Caco-2 (cell line): ENCODE measurements at regions not wholly inside any gene's neighbourhood (a gene's known extent, or its start where the extent isn't known, plus 50 kb on each side); places are given as distances from the start of the nearest gene placed in this dataset.

Source experiments
- BruUV-seq: library from RNA; stranded (reverse); fragments of 400-500 nt; replicated peaks from 2 replicates; lab custom pipeline; 2021; lab: Mats Ljungman, UMichigan
- CTCF ChIA-PET: fragments of 300-600 bp; sonication (Branson Sonifier 250); formaldehyde crosslinking; loops from one replicate; lab custom pipeline; 2022; ENCODE audit warnings: antibody characterized with exemption; lab: Charles Lee
- POLR2A ChIA-PET: fragments of 300-600 bp; sonication (Branson Sonifier 250); formaldehyde crosslinking; loops from one replicate; lab custom pipeline; 2022; ENCODE audit warnings: antibody characterized with exemption; lab: Charles Lee
- DNase-seq, 2 experiments: peaks; one replicate each; pipeline versions ENCODE4 v3.0.0 to v3.0.0-alpha.2; 2020 to 2022
- H3K27me3 ChIP-seq: replicated peaks from 2 replicates; pipeline ENCODE4 v1.6.0; 2011; ENCODE audit warnings: low read length; ENCODE audit not compliant: control insufficient read depth, insufficient read depth
- H3K36me3 ChIP-seq: 2 replicates; pipeline ENCODE4 v1.5.1; 2011; ENCODE audit warnings: low read length; ENCODE audit not compliant: control insufficient read depth, insufficient read depth
- H3K4me1 ChIP-seq: fragments of 250-450 bp; sonication (Bioruptor Pico); 2 replicates; pipeline ENCODE4 v1.5.1; 2020; ENCODE audit warnings: mild to moderate bottlenecking
- H3K4me3 ChIP-seq: 2 replicates; pipeline ENCODE4 v1.5.1; 2011; ENCODE audit warnings: low read depth, mild to moderate bottlenecking, control low read depth, low read length
- H3K9me3 ChIP-seq: fragments of 250-450 bp; sonication (Bioruptor Pico); 2 replicates; pipeline ENCODE4 v1.5.1; 2020; ENCODE audit warnings: mild to moderate bottlenecking, moderate library complexity
- H3K27ac Mint-ChIP-seq: one replicate; pipeline ENCODE4 v1.8.0; 2022; ENCODE audit warnings: mixed read lengths; ENCODE audit not compliant: unreplicated experiment
- H3K27me3 Mint-ChIP-seq: one replicate; pipeline ENCODE4 v1.8.0; 2022; ENCODE audit warnings: mixed read lengths; ENCODE audit not compliant: insufficient read depth, unreplicated experiment
- H3K36me3 Mint-ChIP-seq: one replicate; pipeline ENCODE4 v1.8.0; 2022; ENCODE audit warnings: mild to moderate bottlenecking, mixed read lengths; ENCODE audit not compliant: insufficient read depth, unreplicated experiment
- H3K4me1 Mint-ChIP-seq: one replicate; pipeline ENCODE4 v1.8.0; 2022; ENCODE audit warnings: low read depth, mixed read lengths; ENCODE audit not compliant: unreplicated experiment
- H3K4me3 Mint-ChIP-seq: one replicate; pipeline ENCODE4 v1.8.0; 2022; ENCODE audit warnings: mild to moderate bottlenecking, moderate library complexity, mixed read lengths; ENCODE audit not compliant: unreplicated experiment
- H3K9me3 Mint-ChIP-seq: one replicate; pipeline ENCODE4 v1.8.0; 2022; ENCODE audit warnings: mixed read lengths; ENCODE audit not compliant: unreplicated experiment
- CTCF ChIP-seq, 2 experiments: fragments of 200-600 bp in 1 of 2; IDR thresholded peaks; 1 replicate in 1 of 2; 2 replicates in 1 of 2; pipeline versions ENCODE4 v1.5.1 to v1.8.0; 2011 to 2022; ENCODE audit warnings: antibody characterized with exemption in 1 of 2, control low read depth in 1 of 2, inconsistent platforms in 1 of 2, low read depth in 1 of 2, low read length in 1 of 2, mild to moderate bottlenecking in 1 of 2, moderate library complexity in 1 of 2; ENCODE audit not compliant: insufficient read depth in 1 of 2, severe bottlenecking in 1 of 2, unreplicated experiment in 1 of 2
- intact Hi-C: fragments of 100-400 bp; cut with micrococcal nuclease; formaldehyde crosslinking; loops from one replicate; pipeline ENCODE4 v1.10.0; 2022; ENCODE audit not compliant: unreplicated experiment

GRCh38 chr6:10276106-10276505, 138.8 kb downstream of the TFAP2A start:
- Mint-ChIP-seq H3K27me3 (no peaks in the 10 kb centered on the region), H3K4me3 (no peak overlapping the region), H3K27ac (no peak overlapping the region), H3K36me3 (no peaks in the 10 kb centered on the region), H3K4me1 (peaks cover 29% of the 10 kb centered on the region), H3K9me3 (no peaks in the 10 kb centered on the region)
- intact Hi-C loops, result no loop called here
- DNase-seq, result no peak
- no peak for TF ChIP-seq CTCF (IDR thresholded peaks at IDR 0.05; ENCODE audit: insufficient read depth in 1 of 2, low read depth in 1 of 2, low read length in 1 of 2, severe bottlenecking in 1 of 2, unreplicated experiment in 1 of 2)
- no peaks in the 10 kb centered on the region for H3K27me3 ChIP-seq
- no TSS peak for BruUV-seq
- no peaks in the 10 kb centered on the region for H3K9me3 ChIP-seq
- POLR2A ChIA-PET, result no interaction called here
- H3K36me3 ChIP-seq, result no peaks in the 10 kb centered on the region
- no peaks in the 10 kb centered on the region for H3K4me1 ChIP-seq
- H3K4me3 ChIP-seq, result no peak overlapping the region
- CTCF ChIA-PET, result no interaction called here

- H3K36me3 Mint-ChIP-seq, result peaks cover 5% of the 10 kb centered on the region
- H3K36me3 ChIP-seq, result no peaks in the 10 kb centered on the region
- TF ChIP-seq CTCF (IDR thresholded peaks at IDR 0.05; ENCODE audit: insufficient read depth in 1 of 2, low read depth in 1 of 2, low read length in 1 of 2, severe bottlenecking in 1 of 2, unreplicated experiment in 1 of 2), result no peak
- H3K27me3 Mint-ChIP-seq, result no peaks in the 10 kb centered on the region
- BruUV-seq, result no TSS peak
- H3K27me3 ChIP-seq, result no peaks in the 10 kb centered on the region
- DNase-seq, result no peak
- no peak overlapping the region for H3K27ac Mint-ChIP-seq
- intact Hi-C loops, result no loop called here
- no peaks in the 10 kb centered on the region for H3K9me3 ChIP-seq
- H3K9me3 Mint-ChIP-seq, result no peaks in the 10 kb centered on the region
- no peak overlapping the region for H3K4me3 Mint-ChIP-seq
- peaks cover 36% of the 10 kb centered on the region for H3K4me1 Mint-ChIP-seq
- ChIA-PET POLR2A (no interaction called here), CTCF (no interaction called here)
- H3K4me3 ChIP-seq, result no peak overlapping the region
- H3K4me1 ChIP-seq, result peaks cover 6% of the 10 kb centered on the region
Observed at GRCh38 chr6:10272591-10272990, 142.3 kb downstream of the TFAP2A start.

GRCh38 chr6:10271982-10272381, 142.9 kb downstream of the TFAP2A start:
- Mint-ChIP-seq H3K27ac (no peak overlapping the region), H3K9me3 (no peaks in the 10 kb centered on the region), H3K27me3 (no peaks in the 10 kb centered on the region), H3K36me3 (peaks cover 5% of the 10 kb centered on the region), H3K4me3 (no peak overlapping the region), H3K4me1 (peaks cover 33% of the 10 kb centered on the region)
- BruUV-seq, result no TSS peak
- no peak for DNase-seq
- TF ChIP-seq CTCF (IDR thresholded peaks at IDR 0.05; ENCODE audit: insufficient read depth in 1 of 2, low read depth in 1 of 2, low read length in 1 of 2, severe bottlenecking in 1 of 2, unreplicated experiment in 1 of 2), result no peak
- ChIA-PET POLR2A (no interaction called here), CTCF (no interaction called here)
- Histone ChIP-seq H3K4me1 (peaks cover 6% of the 10 kb centered on the region), H3K36me3 (no peaks in the 10 kb centered on the region), H3K9me3 (no peaks in the 10 kb centered on the region), H3K4me3 (no peak overlapping the region), H3K27me3 (no peaks in the 10 kb centered on the region)
- intact Hi-C loops, result no loop called here
